ENCODE measurements at regions not wholly inside any gene's neighbourhood (a gene's known extent, or its start where the extent isn't known, plus 50 kb on each side); places are given as distances from the start of the nearest gene placed in this dataset.

GRCh38 chr10:21337171-21337792 lies 188.2 kb downstream of the SKIDA1 start:
- no peaks in the 10 kb centered on the region for H3K36me3 Mint-ChIP-seq (ENCODE audit: low read depth)
- H3K9me3 Mint-ChIP-seq (ENCODE audit: low read depth) = no peaks in the 10 kb centered on the region
- DNase-seq (ENCODE audit: low spot score) = no peak
- H3K27me3 Mint-ChIP-seq (ENCODE audit: low read depth) = no peaks in the 10 kb centered on the region
- no peak for TF ChIP-seq CTCF (IDR thresholded peaks at IDR 0.05)
- H3K4me3 Mint-ChIP-seq (ENCODE audit: unreplicated experiment) = no peak overlapping the region
- peaks cover 33% of the 10 kb centered on the region for H3K4me1 Mint-ChIP-seq (ENCODE audit: low read depth)
- H3K27ac Mint-ChIP-seq (ENCODE audit: unreplicated experiment) = peak overlapping the region; percentile 49

GRCh38 chr10:21336476-21337170 lies 188.9 kb downstream of the SKIDA1 start:
- no peak for DNase-seq (ENCODE audit: low spot score)
- no peaks in the 10 kb centered on the region for H3K9me3 Mint-ChIP-seq (ENCODE audit: low read depth)
- no peaks in the 10 kb centered on the region for H3K27me3 Mint-ChIP-seq (ENCODE audit: low read depth)
- H3K4me1 Mint-ChIP-seq (ENCODE audit: low read depth) = peaks cover 33% of the 10 kb centered on the region
- H3K27ac Mint-ChIP-seq (ENCODE audit: unreplicated experiment) = peak overlapping the region; percentile 96
- H3K36me3 Mint-ChIP-seq (ENCODE audit: low read depth) = no peaks in the 10 kb centered on the region
- no peak overlapping the region for H3K4me3 Mint-ChIP-seq (ENCODE audit: unreplicated experiment)
- peak; percentile 44 for TF ChIP-seq CTCF (IDR thresholded peaks at IDR 0.05)

- Mint-ChIP-seq H3K27me3 (ENCODE audit: low read depth) (no peaks in the 10 kb centered on the region), H3K36me3 (ENCODE audit: low read depth) (no peaks in the 10 kb centered on the region), H3K27ac (ENCODE audit: unreplicated experiment) (peak overlapping the region; percentile 65), H3K9me3 (ENCODE audit: low read depth) (no peaks in the 10 kb centered on the region), H3K4me3 (ENCODE audit: unreplicated experiment) (no peak overlapping the region), H3K4me1 (ENCODE audit: low read depth) (peaks cover 34% of the 10 kb centered on the region)
- no peak for TF ChIP-seq CTCF (IDR thresholded peaks at IDR 0.05)
- no peak for DNase-seq (ENCODE audit: low spot score)
Observed at GRCh38 chr10:21334891-21335696, 190.4 kb downstream of the SKIDA1 start.

- H3K36me3 Mint-ChIP-seq (ENCODE audit: low read depth) = no peaks in the 10 kb centered on the region
- no peak overlapping the region for H3K4me3 Mint-ChIP-seq (ENCODE audit: unreplicated experiment)
- H3K4me1 Mint-ChIP-seq (ENCODE audit: low read depth) = peaks cover 22% of the 10 kb centered on the region
- no peaks in the 10 kb centered on the region for H3K27me3 Mint-ChIP-seq (ENCODE audit: low read depth)
- peak overlapping the region; percentile 93 for H3K27ac Mint-ChIP-seq (ENCODE audit: unreplicated experiment)
- no peak for TF ChIP-seq CTCF (IDR thresholded peaks at IDR 0.05)
- H3K9me3 Mint-ChIP-seq (ENCODE audit: low read depth) = no peaks in the 10 kb centered on the region
- no peak for DNase-seq (ENCODE audit: low spot score)
Observed at GRCh38 chr10:21330628-21331020, 194.9 kb downstream of the SKIDA1 start.

GRCh38 chr10:21329995-21330627 lies 195.4 kb downstream of the SKIDA1 start:
- no peak for TF ChIP-seq CTCF (IDR thresholded peaks at IDR 0.05)
- peak overlapping the region; percentile 93 for H3K27ac Mint-ChIP-seq (ENCODE audit: unreplicated experiment)
- H3K9me3 Mint-ChIP-seq (ENCODE audit: low read depth) = no peaks in the 10 kb centered on the region
- H3K27me3 Mint-ChIP-seq (ENCODE audit: low read depth) = no peaks in the 10 kb centered on the region
- no peak overlapping the region for H3K4me3 Mint-ChIP-seq (ENCODE audit: unreplicated experiment)
- H3K4me1 Mint-ChIP-seq (ENCODE audit: low read depth) = peaks cover 17% of the 10 kb centered on the region
- H3K36me3 Mint-ChIP-seq (ENCODE audit: low read depth) = no peaks in the 10 kb centered on the region
- no peak for DNase-seq (ENCODE audit: low spot score)
